ENCODE measurements at regions not wholly inside any gene's neighbourhood (a gene's known extent, or its start where the extent isn't known, plus 50 kb on each side); places are given as distances from the start of the nearest gene placed in this dataset.

DNA sequence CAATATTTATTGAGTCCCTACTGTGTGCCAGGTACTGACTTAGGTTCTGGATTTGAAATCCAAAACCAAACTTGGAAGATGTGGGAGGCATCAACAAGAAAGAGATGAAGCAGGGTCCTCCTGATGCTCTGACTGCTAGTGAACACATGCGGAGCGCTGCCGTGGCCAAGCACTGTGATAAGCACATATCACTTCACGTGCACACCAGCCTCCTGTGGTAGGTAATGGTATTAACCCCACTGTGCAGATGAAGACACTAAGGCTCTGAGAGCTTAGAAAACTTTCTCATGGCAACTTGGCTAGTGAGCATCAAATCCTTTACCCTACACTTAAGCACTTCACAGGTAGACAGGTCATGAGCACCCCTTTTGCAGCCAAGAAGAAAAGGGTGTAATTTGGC lies 216.1 kb downstream of the HAUS1 start:
- H3K27ac ChIP-seq (ENCODE audit: low read depth, low read length), result no peak overlapping the region
- Mint-ChIP-seq H3K27me3 (ENCODE audit: low read depth, unreplicated experiment) (peaks cover 2% of the 10 kb centered on the region), H3K4me3 (ENCODE audit: unreplicated experiment) (no peak overlapping the region), H3K9me3 (ENCODE audit: unreplicated experiment) (no peaks in the 10 kb centered on the region), H3K4me1 (ENCODE audit: low read depth, unreplicated experiment) (peaks cover 21% of the 10 kb centered on the region), H3K36me3 (ENCODE audit: low read depth, unreplicated experiment) (no peaks in the 10 kb centered on the region), H3K27ac (ENCODE audit: unreplicated experiment) (no peak overlapping the region)
- no peaks in the 10 kb centered on the region for H4K20me1 ChIP-seq (ENCODE audit: insufficient read depth, low read length)
- no peak overlapping the region for H3K4me3 ChIP-seq (ENCODE audit: insufficient read depth, low read depth, low read length)
- no peak overlapping the region for H3K4me2 ChIP-seq (ENCODE audit: low read length)
- no peaks in the 10 kb centered on the region for H3K79me2 ChIP-seq (ENCODE audit: insufficient read depth, low read length)
- H3K27me3 ChIP-seq (ENCODE audit: insufficient read depth, low read length), result no peaks in the 10 kb centered on the region
- peaks cover 26% of the 10 kb centered on the region for H3K4me1 ChIP-seq (ENCODE audit: insufficient read depth, low read length)
- no peaks in the 10 kb centered on the region for H3K36me3 ChIP-seq (ENCODE audit: insufficient read depth, low read length)
- H3K9me3 ChIP-seq (ENCODE audit: insufficient read depth, low read depth, low read length), result no peaks in the 10 kb centered on the region
- no peak for TF ChIP-seq EZH2 (IDR thresholded peaks at IDR 0.05; ENCODE audit: insufficient read depth, low read length)
- TF ChIP-seq, protein P1, sequence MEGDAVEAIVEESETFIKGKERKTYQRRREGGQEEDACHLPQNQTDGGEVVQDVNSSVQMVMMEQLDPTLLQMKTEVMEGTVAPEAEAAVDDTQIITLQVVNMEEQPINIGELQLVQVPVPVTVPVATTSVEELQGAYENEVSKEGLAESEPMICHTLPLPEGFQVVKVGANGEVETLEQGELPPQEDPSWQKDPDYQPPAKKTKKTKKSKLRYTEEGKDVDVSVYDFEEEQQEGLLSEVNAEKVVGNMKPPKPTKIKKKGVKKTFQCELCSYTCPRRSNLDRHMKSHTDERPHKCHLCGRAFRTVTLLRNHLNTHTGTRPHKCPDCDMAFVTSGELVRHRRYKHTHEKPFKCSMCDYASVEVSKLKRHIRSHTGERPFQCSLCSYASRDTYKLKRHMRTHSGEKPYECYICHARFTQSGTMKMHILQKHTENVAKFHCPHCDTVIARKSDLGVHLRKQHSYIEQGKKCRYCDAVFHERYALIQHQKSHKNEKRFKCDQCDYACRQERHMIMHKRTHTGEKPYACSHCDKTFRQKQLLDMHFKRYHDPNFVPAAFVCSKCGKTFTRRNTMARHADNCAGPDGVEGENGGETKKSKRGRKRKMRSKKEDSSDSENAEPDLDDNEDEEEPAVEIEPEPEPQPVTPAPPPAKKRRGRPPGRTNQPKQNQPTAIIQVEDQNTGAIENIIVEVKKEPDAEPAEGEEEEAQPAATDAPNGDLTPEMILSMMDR (IDR thresholded peaks at IDR 0.05; ENCODE audit: insufficient read depth, low read depth, low read length), result no peak
- FAIRE-seq (no peak), DNase-seq (ENCODE audit: low read depth) (no peak)
- H2AFZ ChIP-seq (ENCODE audit: low read depth, low read length), result no peak overlapping the region
- no peak overlapping the region for H3K9ac ChIP-seq (ENCODE audit: low read length)

DNA sequence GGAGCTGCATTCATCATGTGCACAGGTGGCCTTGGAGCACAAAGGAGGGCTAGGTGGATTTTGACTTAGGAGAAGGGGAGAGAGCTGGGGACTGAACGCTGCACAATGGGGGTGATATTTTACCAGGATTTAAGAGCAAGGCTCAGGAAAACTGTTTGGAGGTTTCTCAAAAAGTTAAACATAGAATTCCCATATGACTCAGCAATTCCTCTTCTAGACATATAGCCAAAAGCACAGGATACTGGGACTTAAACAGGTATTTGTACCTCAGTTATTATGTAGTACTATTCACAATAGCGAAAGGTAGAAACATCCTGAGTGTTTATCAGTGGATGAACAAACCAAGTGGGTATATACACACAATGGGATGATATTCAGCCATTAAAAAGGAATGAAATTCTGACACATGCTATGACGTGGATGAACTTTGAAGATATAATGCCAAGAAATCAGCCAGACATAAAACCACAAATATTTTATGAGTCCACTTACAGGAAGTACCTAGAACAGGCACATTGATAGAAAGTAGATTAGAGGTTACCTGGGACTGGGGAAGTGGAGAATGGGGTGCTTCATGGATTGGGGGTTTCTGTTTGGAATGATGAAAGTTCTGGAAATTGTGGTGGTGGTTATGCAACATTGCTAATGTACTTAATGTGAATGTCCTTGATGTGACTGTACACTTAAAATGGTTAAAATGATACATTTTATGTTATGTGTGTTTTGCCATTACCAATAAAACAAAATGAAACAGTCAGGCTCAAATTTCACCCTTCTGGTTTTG lies 216.9 kb downstream of the HAUS1 start:
- Histone ChIP-seq H3K27ac (ENCODE audit: low read depth, low read length) (peak overlapping the region; percentile 41), H3K36me3 (ENCODE audit: insufficient read depth, low read length) (no peaks in the 10 kb centered on the region), H3K4me2 (ENCODE audit: low read length) (peak overlapping the region; percentile 32), H3K9me3 (ENCODE audit: insufficient read depth, low read depth, low read length) (no peaks in the 10 kb centered on the region), H2AFZ (ENCODE audit: low read depth, low read length) (no peak overlapping the region), H3K27me3 (ENCODE audit: insufficient read depth, low read length) (no peaks in the 10 kb centered on the region), H3K4me3 (ENCODE audit: insufficient read depth, low read depth, low read length) (no peak overlapping the region), H3K9ac (ENCODE audit: low read length) (no peak overlapping the region), H3K4me1 (ENCODE audit: insufficient read depth, low read length) (peaks cover 26% of the 10 kb centered on the region), H3K79me2 (ENCODE audit: insufficient read depth, low read length) (no peaks in the 10 kb centered on the region), H4K20me1 (ENCODE audit: insufficient read depth, low read length) (no peaks in the 10 kb centered on the region)
- Mint-ChIP-seq H3K27me3 (ENCODE audit: low read depth, unreplicated experiment) (peaks cover under 1% of the 10 kb centered on the region), H3K36me3 (ENCODE audit: low read depth, unreplicated experiment) (no peaks in the 10 kb centered on the region), H3K9me3 (ENCODE audit: unreplicated experiment) (no peaks in the 10 kb centered on the region), H3K4me1 (ENCODE audit: low read depth, unreplicated experiment) (peaks cover 21% of the 10 kb centered on the region), H3K4me3 (ENCODE audit: unreplicated experiment) (no peak overlapping the region), H3K27ac (ENCODE audit: unreplicated experiment) (no peak overlapping the region)
- DNase-seq (ENCODE audit: low read depth) (peak; percentile 86), FAIRE-seq (no peak)
- TF ChIP-seq, protein P1 (IDR thresholded peaks at IDR 0.05; ENCODE audit: insufficient read depth, low read depth, low read length), result no peak
- no peak for TF ChIP-seq EZH2 (IDR thresholded peaks at IDR 0.05; ENCODE audit: insufficient read depth, low read length)

DNA sequence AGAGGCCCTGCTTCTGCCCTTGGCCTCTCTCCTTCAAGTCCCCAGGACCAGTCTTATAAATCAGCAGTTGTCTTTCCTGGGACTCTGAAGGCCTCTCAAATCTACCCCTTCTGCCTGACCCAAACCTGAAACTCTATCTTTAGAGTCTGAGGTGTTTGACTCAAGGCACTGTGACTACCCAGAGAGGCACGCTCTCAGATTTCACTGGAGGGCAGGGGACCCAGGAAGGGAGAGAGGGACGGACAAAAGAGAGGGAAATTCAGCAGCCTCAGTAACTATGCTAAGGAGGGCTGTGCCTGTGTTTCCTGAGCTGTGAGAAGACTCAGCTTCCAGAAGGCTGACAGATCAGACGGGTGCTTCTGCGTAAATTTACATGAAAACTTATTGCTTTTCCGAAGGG lies 217.8 kb downstream of the HAUS1 start:
- no peak overlapping the region for H3K4me3 Mint-ChIP-seq (ENCODE audit: unreplicated experiment)
- H2AFZ ChIP-seq (ENCODE audit: low read depth, low read length), result no peak overlapping the region
- no peak overlapping the region for H3K27ac Mint-ChIP-seq (ENCODE audit: unreplicated experiment)

More for the DNA sequence above, 217.8 kb downstream of the HAUS1 start:
- H3K36me3 Mint-ChIP-seq (ENCODE audit: low read depth, unreplicated experiment), result no peaks in the 10 kb centered on the region
- Histone ChIP-seq H3K9me3 (ENCODE audit: insufficient read depth, low read depth, low read length) (no peaks in the 10 kb centered on the region), H3K27ac (ENCODE audit: low read depth, low read length) (no peak overlapping the region), H3K27me3 (ENCODE audit: insufficient read depth, low read length) (no peaks in the 10 kb centered on the region), H3K36me3 (ENCODE audit: insufficient read depth, low read length) (no peaks in the 10 kb centered on the region), H4K20me1 (ENCODE audit: insufficient read depth, low read length) (no peaks in the 10 kb centered on the region), H3K4me2 (ENCODE audit: low read length) (peak overlapping the region; percentile 32), H3K79me2 (ENCODE audit: insufficient read depth, low read length) (no peaks in the 10 kb centered on the region), H3K4me3 (ENCODE audit: insufficient read depth, low read depth, low read length) (no peak overlapping the region), H3K4me1 (ENCODE audit: insufficient read depth, low read length) (peaks cover 26% of the 10 kb centered on the region), H3K9ac (ENCODE audit: low read length) (no peak overlapping the region)
- no peaks in the 10 kb centered on the region for H3K27me3 Mint-ChIP-seq (ENCODE audit: low read depth, unreplicated experiment)
- FAIRE-seq (no peak), DNase-seq (ENCODE audit: low read depth) (no peak)
- peaks cover 21% of the 10 kb centered on the region for H3K4me1 Mint-ChIP-seq (ENCODE audit: low read depth, unreplicated experiment)
- H3K9me3 Mint-ChIP-seq (ENCODE audit: unreplicated experiment), result no peaks in the 10 kb centered on the region
- no peak for TF ChIP-seq EZH2 (IDR thresholded peaks at IDR 0.05; ENCODE audit: insufficient read depth, low read length)
- TF ChIP-seq, protein P1 (IDR thresholded peaks at IDR 0.05; ENCODE audit: insufficient read depth, low read depth, low read length), result no peak

Measured in astrocyte (in vitro differentiated cells and primary cell).